Fibroblast of lung (primary cell): ENCODE measurements at regions not wholly inside any gene's neighbourhood (a gene's known extent, or its start where the extent isn't known, plus 50 kb on each side); places are given as distances from the start of the nearest gene placed in this dataset.

Experiments used
- DNase-seq, 2 donors: peaks; one replicate each; pipeline versions ENCODE4 v3.0.0 to v3.0.0-alpha.2; 2010; ENCODE audit warnings: low read depth in 2 of 2
- H2AFZ ChIP-seq: 2 replicates; pipeline ENCODE4 v1.5.1; 2012; ENCODE audit warnings: low read length, control low read depth, inconsistent platforms
- H3K27ac ChIP-seq: 2 replicates; pipeline ENCODE4 v1.5.1; 2011; ENCODE audit warnings: low read length, control low read depth; ENCODE audit not compliant: insufficient read depth
- H3K27me3 ChIP-seq: 2 replicates; pipeline ENCODE4 v1.5.1; 2011; ENCODE audit warnings: mild to moderate bottlenecking, low read length; ENCODE audit not compliant: control insufficient read depth, insufficient read depth
- H3K36me3 ChIP-seq: 2 replicates; pipeline ENCODE4 v1.5.1; 2011; ENCODE audit warnings: low read length; ENCODE audit not compliant: control insufficient read depth, insufficient read depth
- H3K4me1 ChIP-seq: 2 replicates; pipeline ENCODE4 v1.5.1; 2011; ENCODE audit warnings: low read length; ENCODE audit not compliant: control insufficient read depth, insufficient read depth; ENCODE audit errors: extremely low read depth
- H3K4me2 ChIP-seq: 2 replicates; pipeline ENCODE4 v1.5.1; 2011; ENCODE audit warnings: low read length, control low read depth; ENCODE audit not compliant: insufficient read depth; ENCODE audit errors: extremely low read depth
- H3K4me3 ChIP-seq, 4 experiments: fragments of 200-600 bp in 1 of 4; sonication (generic) in 1 of 4; replicated peaks in 1 of 4; 2 replicates each; pipeline ENCODE4 v1.5.1; 2011 to 2016; ENCODE audit warnings: low read length in 4 of 4, low read depth in 3 of 4, mild to moderate bottlenecking in 3 of 4, control low read depth in 2 of 4, inconsistent platforms in 1 of 4, mixed read lengths in 1 of 4; ENCODE audit not compliant: insufficient read depth in 1 of 4; ENCODE audit errors: control extremely low read depth in 1 of 4
- H3K79me2 ChIP-seq: 2 replicates; pipeline ENCODE4 v1.5.1; 2012; ENCODE audit warnings: mild to moderate bottlenecking, low read length, inconsistent platforms; ENCODE audit not compliant: control insufficient read depth, insufficient read depth
- H3K9ac ChIP-seq: 2 replicates; pipeline ENCODE4 v1.5.1; 2011; ENCODE audit warnings: mild to moderate bottlenecking, low read length, control low read depth; ENCODE audit not compliant: insufficient read depth
- H3K9me3 ChIP-seq: 2 replicates; pipeline ENCODE4 v1.5.1; 2012; ENCODE audit warnings: low read depth, low read length; ENCODE audit not compliant: control insufficient read depth, insufficient read depth
- H4K20me1 ChIP-seq: 2 replicates; pipeline ENCODE4 v1.5.1; 2011; ENCODE audit warnings: low read length; ENCODE audit not compliant: control insufficient read depth, insufficient read depth; ENCODE audit errors: extremely low read depth
- CTCF ChIP-seq, 2 donors: IDR thresholded peaks in 1 of 2; conservative IDR thresholded peaks in 1 of 2; 1 replicate in 1 of 2; 2 replicates in 1 of 2; pipeline ENCODE4 v1.5.1; 2011 to 2012; ENCODE audit warnings: low read length in 2 of 2, control low read depth in 1 of 2, inconsistent platforms in 1 of 2, low read depth in 1 of 2, mild to moderate bottlenecking in 1 of 2
- EZH2 ChIP-seq: IDR thresholded peaks from 2 replicates; pipeline ENCODE4 v1.5.1; 2012; ENCODE audit warnings: low read length, control low read depth, mild to moderate bottlenecking; ENCODE audit errors: missing control alignments

GRCh38 chr3:189001559-189001958, 170.2 kb upstream of the TPRG1 start:
- no peaks in the 10 kb centered on the region for H3K79me2 ChIP-seq
- peak; percentile 51 to 86 for DNase-seq
- H3K9ac ChIP-seq, result no peak overlapping the region
- peaks cover 2% of the 10 kb centered on the region for H3K4me1 ChIP-seq
- no peak overlapping the region for H3K4me2 ChIP-seq
- no peak for TF ChIP-seq CTCF (conservative IDR thresholded peaks at IDR 0.05 in 1 of 2, IDR thresholded peaks at IDR 0.05 in 1 of 2; ENCODE audit: low read depth in 1 of 2, low read length in 2 of 2)
- TF ChIP-seq EZH2, result no peak
- no peaks in the 10 kb centered on the region for H3K9me3 ChIP-seq
- no peaks in the 10 kb centered on the region for H3K27me3 ChIP-seq
- H4K20me1 ChIP-seq, result no peaks in the 10 kb centered on the region
- no peak overlapping the region for H3K27ac ChIP-seq
- no peaks in the 10 kb centered on the region for H3K36me3 ChIP-seq
- no peak overlapping the region for H2AFZ ChIP-seq
- no peak overlapping the region for H3K4me3 ChIP-seq

GRCh38 chr3:189003410-189003809, 168.4 kb upstream of the TPRG1 start:
- Histone ChIP-seq H4K20me1 (no peaks in the 10 kb centered on the region), H2AFZ (no peak overlapping the region), H3K9me3 (no peaks in the 10 kb centered on the region), H3K36me3 (no peaks in the 10 kb centered on the region), H3K27me3 (no peaks in the 10 kb centered on the region), H3K4me1 (peaks cover 2% of the 10 kb centered on the region), H3K4me3 (no peak overlapping the region), H3K4me2 (no peak overlapping the region), H3K79me2 (no peaks in the 10 kb centered on the region), H3K27ac (no peak overlapping the region), H3K9ac (no peak overlapping the region)
- no peak for DNase-seq
- TF ChIP-seq CTCF (conservative IDR thresholded peaks at IDR 0.05 in 1 of 2, IDR thresholded peaks at IDR 0.05 in 1 of 2; ENCODE audit: low read depth in 1 of 2, low read length in 2 of 2), result no peak
- TF ChIP-seq EZH2, result no peak

- Histone ChIP-seq H3K4me1 (no peaks in the 10 kb centered on the region), H3K9me3 (no peaks in the 10 kb centered on the region), H3K79me2 (no peaks in the 10 kb centered on the region), H3K9ac (no peak overlapping the region), H4K20me1 (no peaks in the 10 kb centered on the region), H3K27me3 (no peaks in the 10 kb centered on the region), H3K27ac (no peak overlapping the region), H3K36me3 (no peaks in the 10 kb centered on the region), H3K4me3 (no peak overlapping the region), H2AFZ (no peak overlapping the region), H3K4me2 (no peak overlapping the region)
- no peak for TF ChIP-seq EZH2
- TF ChIP-seq CTCF (conservative IDR thresholded peaks at IDR 0.05 in 1 of 2, IDR thresholded peaks at IDR 0.05 in 1 of 2; ENCODE audit: low read depth in 1 of 2, low read length in 2 of 2), result no peak
- no peak for DNase-seq
Observed at GRCh38 chr3:189013224-189013888, 158.4 kb upstream of the TPRG1 start.
